Colon (tissue), 2 donors: ENCODE measurements at regions not wholly inside any gene's neighbourhood (a gene's known extent, or its start where the extent isn't known, plus 50 kb on each side); places are given as distances from the start of the nearest gene placed in this dataset.

ENCODE experiments used
- FAIRE-seq: peaks from 2 replicates; lab custom pipeline; 2012; peaks lifted over from hg19 to GRCh38; lab: Jason Lieb, UNC
- donor health status: control.
- donor health status: control.

- FAIRE-seq: no peak
Observed at GRCh38 chr7:41038211-41038610, 664.7 kb downstream of the INHBA start.

GRCh38 chr7:41037691-41038090, 665.2 kb downstream of the INHBA start:
- FAIRE-seq: no peak

GRCh38 chr7:41035794-41036193, 667.1 kb downstream of the INHBA start:
- FAIRE-seq: no peak

- no peak for FAIRE-seq
Observed at GRCh38 chr7:41033500-41033899, 669.4 kb downstream of the INHBA start.

GRCh38 chr7:41030673-41031072, 672.2 kb downstream of the INHBA start:
- no peak for FAIRE-seq

- FAIRE-seq: no peak
Observed at GRCh38 chr7:41029072-41029499, 673.8 kb downstream of the INHBA start.

GRCh38 chr7:41028580-41028979, 674.3 kb downstream of the INHBA start:
- no peak for FAIRE-seq

GRCh38 chr7:41027428-41028115, 675.3 kb downstream of the INHBA start:
- no peak for FAIRE-seq

GRCh38 chr7:41024126-41024525, 678.8 kb downstream of the INHBA start:
- no peak for FAIRE-seq

- no peak for FAIRE-seq
Observed at GRCh38 chr7:41020056-41020455, 682.8 kb downstream of the INHBA start.

GRCh38 chr7:41013117-41013516, 689.8 kb downstream of the INHBA start:
- FAIRE-seq: no peak

GRCh38 chr7:41012041-41012440, 690.8 kb downstream of the INHBA start:
- FAIRE-seq: no peak

GRCh38 chr7:41010967-41011366, 691.9 kb downstream of the INHBA start:
- no peak for FAIRE-seq

- FAIRE-seq: no peak
Observed at GRCh38 chr7:41010418-41010817, 692.5 kb downstream of the INHBA start.

- FAIRE-seq: no peak
Observed at GRCh38 chr7:41007811-41008210, 695.1 kb downstream of the INHBA start.

GRCh38 chr7:41007351-41007751, 695.5 kb downstream of the INHBA start:
- no peak for FAIRE-seq

GRCh38 chr7:41006306-41006995, 696.4 kb downstream of the INHBA start:
- FAIRE-seq: no peak

- FAIRE-seq: no peak
Observed at GRCh38 chr7:41005374-41005901, 697.5 kb downstream of the INHBA start.

GRCh38 chr7:41003977-41004376, 698.9 kb downstream of the INHBA start:
- FAIRE-seq: no peak

GRCh38 chr7:41003611-41003940, 699.3 kb downstream of the INHBA start:
- FAIRE-seq: no peak

GRCh38 chr7:41002741-41003610, 699.9 kb downstream of the INHBA start:
- no peak for FAIRE-seq

- FAIRE-seq: no peak
Observed at GRCh38 chr7:41000042-41000441, 702.8 kb downstream of the INHBA start.

- FAIRE-seq: no peak
Observed at GRCh38 chr7:40996233-40996677, 706.6 kb downstream of the INHBA start.
